SH-SY5Y (cell line): ENCODE measurements at regions not wholly inside any gene's neighbourhood (a gene's known extent, or its start where the extent isn't known, plus 50 kb on each side); places are given as distances from the start of the nearest gene placed in this dataset.

ENCODE experiments used
- GATA2 ChIP-seq: IDR thresholded peaks from 2 replicates; pipeline ENCODE4 v1.6.1; 2011; ENCODE audit warnings: mild to moderate bottlenecking, low read depth, low read length
- GATA3 ChIP-seq: IDR thresholded peaks from 2 replicates; pipeline ENCODE4 v1.6.1; 2011; ENCODE audit warnings: low read depth, mild to moderate bottlenecking, low read length, moderate library complexity

DNA sequence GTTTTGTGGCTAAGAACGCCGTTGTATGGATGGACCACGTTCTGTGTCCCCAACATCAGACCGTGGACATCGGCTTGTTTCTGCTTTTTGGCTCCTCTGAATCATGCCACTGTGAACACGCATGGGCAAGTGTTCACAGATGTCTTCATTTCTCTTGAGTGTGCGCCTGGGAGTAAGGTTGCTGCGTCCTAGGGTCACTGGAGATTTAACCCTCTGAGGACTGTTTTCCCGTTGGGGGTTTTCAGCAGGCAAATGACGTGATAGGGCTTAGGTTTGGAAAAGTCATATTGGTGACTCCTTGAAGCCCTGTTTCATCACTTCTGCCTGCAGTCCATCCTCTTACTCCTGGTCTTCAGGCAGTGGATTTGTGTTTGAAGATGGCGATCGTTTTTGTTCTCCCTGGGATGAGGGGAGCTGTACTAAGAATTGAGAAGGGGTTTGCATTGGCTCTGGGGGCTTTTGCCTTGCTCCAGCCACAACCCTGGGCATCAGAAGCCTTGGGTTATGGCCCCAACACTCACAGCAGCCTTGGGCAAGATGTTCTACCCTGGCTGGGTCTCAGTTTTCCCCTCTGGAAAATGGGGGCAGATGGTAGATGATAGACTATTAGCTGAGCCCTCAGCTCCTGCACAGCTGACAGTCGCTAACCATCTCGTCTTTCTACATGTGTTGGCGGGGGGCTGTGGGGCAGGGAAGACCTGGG is 67.2 kb upstream of the CIBAR2 start:
- TF ChIP-seq GATA2 (no peak), GATA3 (no peak)
